PC-9 (cell line): ENCODE measurements at regions not wholly inside any gene's neighbourhood (a gene's known extent, or its start where the extent isn't known, plus 50 kb on each side); places are given as distances from the start of the nearest gene placed in this dataset.

Source experiments
- EZH2 ChIP-seq: fragments of 200-600 bp; sonication (generic); IDR thresholded peaks from 2 replicates; pipeline ENCODE4 v1.8.0; 2017; ENCODE audit warnings: antibody characterized with exemption, low read depth
- TF ChIP-seq, protein P1 (sequence below): fragments of 200-600 bp; sonication (generic); conservative IDR thresholded peaks from 2 replicates; pipeline ENCODE4 v1.6.1; 2017; ENCODE audit warnings: mixed run types, antibody characterized with exemption, mild to moderate bottlenecking, moderate library complexity

DNA sequence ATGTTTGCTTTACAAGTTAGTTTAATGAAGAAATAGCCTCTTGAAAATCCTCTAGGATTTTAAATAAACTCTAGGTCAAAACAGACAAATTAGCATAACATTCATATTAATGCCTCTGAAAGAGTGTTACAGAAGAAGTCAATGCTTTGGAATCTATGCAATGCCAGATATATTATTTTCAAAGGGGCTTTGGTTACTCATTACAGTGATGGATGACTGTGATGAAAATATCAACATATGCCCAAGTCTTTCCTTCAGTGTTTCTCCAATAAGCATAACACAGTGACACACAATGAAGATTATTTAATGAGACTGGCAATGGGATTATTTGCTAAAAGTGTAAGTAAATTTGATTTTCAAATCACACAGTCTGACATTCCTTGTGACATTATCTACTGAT is 1247.2 kb downstream of the ROBO2 start:
- TF ChIP-seq, protein P1, sequence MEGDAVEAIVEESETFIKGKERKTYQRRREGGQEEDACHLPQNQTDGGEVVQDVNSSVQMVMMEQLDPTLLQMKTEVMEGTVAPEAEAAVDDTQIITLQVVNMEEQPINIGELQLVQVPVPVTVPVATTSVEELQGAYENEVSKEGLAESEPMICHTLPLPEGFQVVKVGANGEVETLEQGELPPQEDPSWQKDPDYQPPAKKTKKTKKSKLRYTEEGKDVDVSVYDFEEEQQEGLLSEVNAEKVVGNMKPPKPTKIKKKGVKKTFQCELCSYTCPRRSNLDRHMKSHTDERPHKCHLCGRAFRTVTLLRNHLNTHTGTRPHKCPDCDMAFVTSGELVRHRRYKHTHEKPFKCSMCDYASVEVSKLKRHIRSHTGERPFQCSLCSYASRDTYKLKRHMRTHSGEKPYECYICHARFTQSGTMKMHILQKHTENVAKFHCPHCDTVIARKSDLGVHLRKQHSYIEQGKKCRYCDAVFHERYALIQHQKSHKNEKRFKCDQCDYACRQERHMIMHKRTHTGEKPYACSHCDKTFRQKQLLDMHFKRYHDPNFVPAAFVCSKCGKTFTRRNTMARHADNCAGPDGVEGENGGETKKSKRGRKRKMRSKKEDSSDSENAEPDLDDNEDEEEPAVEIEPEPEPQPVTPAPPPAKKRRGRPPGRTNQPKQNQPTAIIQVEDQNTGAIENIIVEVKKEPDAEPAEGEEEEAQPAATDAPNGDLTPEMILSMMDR = no peak
- TF ChIP-seq EZH2 = no peak
